H9 (cell line): ENCODE measurements at regions not wholly inside any gene's neighbourhood (a gene's known extent, or its start where the extent isn't known, plus 50 kb on each side); places are given as distances from the start of the nearest gene placed in this dataset.

Experiments
- DNase-seq: peaks from one replicate; pipeline ENCODE4 v3.0.0-alpha.2; 2017
- H2AFZ ChIP-seq: one replicate; pipeline ENCODE4 v1.6.1; 2013; ENCODE audit warnings: mild to moderate bottlenecking, low read length, control low read depth, moderate library complexity
- H2AK5ac ChIP-seq: 2 replicates; pipeline ENCODE4 v1.6.1; 2013; ENCODE audit warnings: low read length, control low read depth, mixed read lengths; ENCODE audit not compliant: insufficient read length
- H2BK120ac ChIP-seq: one replicate; pipeline ENCODE4 v1.6.1; 2013; ENCODE audit warnings: low read depth, mild to moderate bottlenecking, low read length, control low read depth, inconsistent platforms; ENCODE audit not compliant: poor library complexity, severe bottlenecking
- H2BK12ac ChIP-seq: 2 replicates; pipeline ENCODE4 v1.6.1; 2013; ENCODE audit warnings: low read length, control low read depth, mixed read lengths, low read depth; ENCODE audit not compliant: insufficient read length
- H2BK15ac ChIP-seq: 2 replicates; pipeline ENCODE4 v1.6.1; 2013; ENCODE audit warnings: low read depth, low read length, control low read depth
- H2BK20ac ChIP-seq: one replicate; pipeline ENCODE4 v1.6.1; 2013; ENCODE audit warnings: low read depth, mild to moderate bottlenecking, low read length, control low read depth, inconsistent platforms; ENCODE audit not compliant: poor library complexity, severe bottlenecking
- H2BK5ac ChIP-seq: 2 replicates; pipeline ENCODE4 v1.6.1; 2013; ENCODE audit warnings: low read length, control low read depth, mixed read lengths; ENCODE audit not compliant: insufficient read length
- H3K14ac ChIP-seq: 2 replicates; pipeline ENCODE4 v1.6.1; 2013; ENCODE audit warnings: low read length, control low read depth; ENCODE audit not compliant: insufficient read depth
- H3K18ac ChIP-seq: 2 replicates; pipeline ENCODE4 v1.6.1; 2013; ENCODE audit warnings: low read depth, mild to moderate bottlenecking, mixed read lengths, low read length, control low read depth; ENCODE audit not compliant: insufficient read length
- H3K23ac ChIP-seq: 2 replicates; pipeline ENCODE4 v1.6.1; 2013; ENCODE audit warnings: low read length, control low read depth, mixed read lengths, low read depth; ENCODE audit not compliant: insufficient read length
- H3K23me2 ChIP-seq: 2 replicates; pipeline ENCODE4 v1.6.1; 2013; ENCODE audit warnings: low read depth, mild to moderate bottlenecking, mixed read lengths, low read length, control low read depth; ENCODE audit not compliant: insufficient read length, poor library complexity, severe bottlenecking
- H3K27ac ChIP-seq: 2 replicates; pipeline ENCODE4 v1.5.1; 2013; ENCODE audit warnings: low read length, control low read depth, mixed read lengths, low read depth; ENCODE audit not compliant: insufficient read length
- H3K27me3 ChIP-seq: 2 replicates; pipeline ENCODE4 v1.6.1; 2013; ENCODE audit warnings: low read length, control low read depth, inconsistent platforms; ENCODE audit not compliant: insufficient read depth
- H3K4ac ChIP-seq: 2 replicates; pipeline ENCODE4 v1.6.1; 2013; ENCODE audit warnings: low read depth, mild to moderate bottlenecking, control low read depth, inconsistent platforms, low read length, moderate library complexity
- H3K4me1 ChIP-seq: 2 replicates; pipeline ENCODE4 v1.6.1; 2013; ENCODE audit warnings: low read length, control low read depth, inconsistent platforms; ENCODE audit not compliant: insufficient read depth
- H3K4me2 ChIP-seq: 2 replicates; pipeline ENCODE4 v1.6.1; 2013; ENCODE audit warnings: low read length, control low read depth, mixed read lengths; ENCODE audit not compliant: insufficient read length, insufficient read depth
- H3K56ac ChIP-seq: 2 replicates; pipeline ENCODE4 v1.6.1; 2013; ENCODE audit warnings: low read depth, mild to moderate bottlenecking, mixed read lengths, low read length, control low read depth; ENCODE audit not compliant: insufficient read length
- H3K79me1 ChIP-seq: 2 replicates; pipeline ENCODE4 v1.6.1; 2013; ENCODE audit warnings: low read depth, mild to moderate bottlenecking, moderate library complexity, low read length, control low read depth, inconsistent platforms; ENCODE audit not compliant: insufficient read depth, poor library complexity, severe bottlenecking
- H3K79me2 ChIP-seq: 2 replicates; pipeline ENCODE4 v1.6.1; 2013; ENCODE audit warnings: low read length, control low read depth, inconsistent platforms; ENCODE audit not compliant: insufficient read depth
- H3K9ac ChIP-seq: 2 replicates; pipeline ENCODE4 v1.6.1; 2013; ENCODE audit warnings: low read length, control low read depth, mixed read lengths; ENCODE audit not compliant: insufficient read length; ENCODE audit errors: extremely low read depth
- H3K9me3 ChIP-seq: one replicate; pipeline ENCODE4 v1.6.1; 2013; ENCODE audit warnings: low read depth, low read length, inconsistent platforms; ENCODE audit not compliant: control insufficient read depth
- H3T11ph ChIP-seq: one replicate; pipeline ENCODE4 v1.6.1; 2013; ENCODE audit warnings: mild to moderate bottlenecking, low read length, control low read depth, inconsistent platforms
- H4K20me1 ChIP-seq: one replicate; pipeline ENCODE4 v1.6.1; 2013; ENCODE audit not compliant: control insufficient read depth, insufficient read length, insufficient read depth
- H4K5ac ChIP-seq: 2 replicates; pipeline ENCODE4 v1.6.1; 2013; ENCODE audit warnings: low read depth, mild to moderate bottlenecking, mixed read lengths, low read length, control low read depth; ENCODE audit not compliant: insufficient read length
- H4K8ac ChIP-seq: replicated peaks from 2 replicates; pipeline ENCODE4 v1.6.1; 2013; ENCODE audit warnings: low read length, control low read depth, mixed read lengths, low read depth; ENCODE audit not compliant: insufficient read length
- H4K91ac ChIP-seq: 2 replicates; pipeline ENCODE4 v1.6.1; 2013; ENCODE audit warnings: low read depth, mild to moderate bottlenecking, moderate library complexity, mixed read lengths, low read length, control low read depth; ENCODE audit not compliant: insufficient read length
- H3K27ac Mint-ChIP-seq, 3 experiments: 2 replicates in 2 of 3; 3 replicates in 1 of 3; pipeline ENCODE4 v1.8.0; 2020 to 2021; ENCODE audit warnings: mixed read lengths in 3 of 3, mild to moderate bottlenecking in 1 of 3, moderate library complexity in 1 of 3
- H3K27me3 Mint-ChIP-seq: 2 replicates; pipeline ENCODE4 v1.8.0; 2021; ENCODE audit warnings: low read depth, mild to moderate bottlenecking, moderate library complexity, mixed read lengths
- H3K36me3 Mint-ChIP-seq, 3 experiments: 2 replicates in 2 of 3; 3 replicates in 1 of 3; pipeline ENCODE4 v1.8.0; 2020 to 2021; ENCODE audit warnings: low read depth in 3 of 3, mixed read lengths in 3 of 3; ENCODE audit not compliant: insufficient read depth in 1 of 3
- H3K4me1 Mint-ChIP-seq, 2 experiments: 2 replicates each; pipeline ENCODE4 v1.8.0; 2020; ENCODE audit warnings: mixed read lengths in 2 of 2
- H3K4me3 Mint-ChIP-seq, 2 experiments: 2 replicates in 1 of 2; 3 replicates in 1 of 2; pipeline ENCODE4 v1.8.0; 2020 to 2021; ENCODE audit warnings: mild to moderate bottlenecking in 2 of 2, mixed read lengths in 2 of 2, moderate library complexity in 1 of 2
- H3K9me3 Mint-ChIP-seq, 2 experiments: 2 replicates in 1 of 2; 3 replicates in 1 of 2; pipeline ENCODE4 v1.8.0; 2020; ENCODE audit warnings: mild to moderate bottlenecking in 2 of 2, mixed read lengths in 2 of 2, moderate library complexity in 1 of 2
- CTCF ChIP-seq: fragments of 200-600 bp; sonication (generic); conservative IDR thresholded peaks from 3 replicates; pipeline ENCODE4 v1.8.0; 2021; ENCODE audit warnings: antibody characterized with exemption, mild to moderate bottlenecking

DNA sequence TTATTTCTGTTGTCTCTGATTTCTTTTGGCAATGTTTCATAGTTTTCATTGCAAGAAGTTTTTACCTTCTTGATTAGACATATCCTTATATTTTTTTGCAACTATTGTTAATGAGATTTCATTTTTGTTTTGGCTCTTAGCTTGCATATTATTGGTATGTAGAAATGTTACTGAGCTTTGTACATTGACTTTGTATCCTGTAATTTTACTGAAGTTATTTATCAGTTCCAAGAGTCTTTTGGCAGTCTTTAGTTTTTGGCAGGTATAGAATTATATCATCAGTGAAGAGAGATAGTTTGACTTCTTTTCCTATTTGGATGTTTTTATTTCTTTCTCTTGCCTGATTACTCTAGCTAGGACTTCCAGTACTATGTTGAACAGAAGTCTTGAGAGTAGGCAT is 375.7 kb downstream of the TDRD3 start:
- no peak overlapping the region for H3T11ph ChIP-seq
- Mint-ChIP-seq H3K9me3 (peaks cover 3 to 5% of the 10 kb centered on the region in 2 experiments; a peak in 4 of 5 replicates), H3K27me3 (no peaks in the 10 kb centered on the region)

More for the DNA sequence above, 375.7 kb downstream of the TDRD3 start:
- H2BK15ac ChIP-seq, result no peak overlapping the region
- no peak overlapping the region for H2BK120ac ChIP-seq
- H3K4me1 ChIP-seq, result no peaks in the 10 kb centered on the region
- H3K4me1 Mint-ChIP-seq, result no peaks in the 10 kb centered on the region
- H3K27ac Mint-ChIP-seq, result no peak overlapping the region
- no peak overlapping the region for H2BK12ac ChIP-seq
- no peaks in the 10 kb centered on the region for H3K23me2 ChIP-seq
- TF ChIP-seq CTCF, result no peak
- H4K20me1 ChIP-seq, result no peaks in the 10 kb centered on the region
- no peak overlapping the region for H4K91ac ChIP-seq
- H3K56ac ChIP-seq, result no peak overlapping the region
- no peak overlapping the region for H3K9ac ChIP-seq
- no peak overlapping the region for H2BK5ac ChIP-seq
- H4K5ac ChIP-seq, result no peak overlapping the region
- H3K14ac ChIP-seq, result no peak overlapping the region
- no peak overlapping the region for H3K4me3 Mint-ChIP-seq
- no peak overlapping the region for H3K4ac ChIP-seq
- no peaks in the 10 kb centered on the region for H3K79me1 ChIP-seq
- H2AK5ac ChIP-seq, result no peak overlapping the region
- no peaks in the 10 kb centered on the region for H3K79me2 ChIP-seq
- peaks cover 0 to 4% (median 0%) of the 10 kb centered on the region in 3 experiments; a peak in 1 of 7 replicates for H3K36me3 Mint-ChIP-seq
- H4K8ac ChIP-seq, result no peak overlapping the region
- H3K18ac ChIP-seq, result no peak overlapping the region
- no peak overlapping the region for H3K27ac ChIP-seq
- H2AFZ ChIP-seq, result no peak overlapping the region
- no peaks in the 10 kb centered on the region for H3K9me3 ChIP-seq
- no peak overlapping the region for H2BK20ac ChIP-seq
- H3K4me2 ChIP-seq, result no peak overlapping the region
- no peaks in the 10 kb centered on the region for H3K27me3 ChIP-seq
- H3K23ac ChIP-seq, result no peak overlapping the region
- DNase-seq, result no peak
